NCI-H526 treated with DMSO at 0.1 percent for 48 hours (cell line): ENCODE measurements at regions not wholly inside any gene's neighbourhood (a gene's known extent, or its start where the extent isn't known, plus 50 kb on each side); places are given as distances from the start of the nearest gene placed in this dataset.

Experiments used
- DNase-seq: peaks from one replicate; lab custom pipeline; 2025; lab: John Stamatoyannopoulos, UW

DNA sequence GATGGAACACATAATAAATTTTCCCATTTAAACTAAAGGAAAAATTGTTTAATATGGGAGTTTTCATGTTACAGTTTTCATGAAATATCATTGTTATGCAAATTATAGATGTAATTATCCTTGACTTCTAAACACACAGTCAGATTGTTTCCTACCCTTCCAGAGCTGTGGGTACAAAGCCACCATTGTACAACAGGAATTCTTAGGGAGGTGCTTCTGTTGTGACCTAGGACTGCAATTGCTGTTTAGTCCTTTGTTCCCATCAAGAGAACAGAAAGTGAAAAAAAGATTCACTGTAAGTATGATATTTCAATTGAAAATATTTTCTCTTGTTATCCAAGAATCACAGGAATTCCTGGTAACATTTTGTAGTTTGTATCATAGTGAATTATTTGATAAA, 455.3 kb upstream of the NAALADL2 start:
- DNase-seq = no peak

DNA sequence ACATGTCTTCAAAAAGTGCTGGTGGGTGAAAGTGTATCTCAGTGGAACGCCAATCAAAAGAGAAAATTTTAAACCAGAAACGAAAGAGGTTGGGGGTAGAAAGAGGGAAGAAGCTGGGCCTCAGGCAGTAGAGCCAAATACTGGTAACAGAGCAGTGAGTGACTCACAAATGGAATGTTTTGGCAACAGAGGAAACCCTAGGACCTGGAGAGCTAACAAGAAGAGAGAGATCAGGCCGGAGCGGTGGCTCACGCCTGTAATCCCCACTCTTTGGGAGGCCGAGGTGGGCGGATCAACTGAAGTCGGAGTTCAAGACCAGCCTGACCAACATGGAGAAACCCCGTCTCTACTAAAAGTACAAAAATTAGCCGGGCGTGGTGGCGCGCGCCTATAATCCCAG, 450.8 kb upstream of the NAALADL2 start:
- no peak for DNase-seq

DNA sequence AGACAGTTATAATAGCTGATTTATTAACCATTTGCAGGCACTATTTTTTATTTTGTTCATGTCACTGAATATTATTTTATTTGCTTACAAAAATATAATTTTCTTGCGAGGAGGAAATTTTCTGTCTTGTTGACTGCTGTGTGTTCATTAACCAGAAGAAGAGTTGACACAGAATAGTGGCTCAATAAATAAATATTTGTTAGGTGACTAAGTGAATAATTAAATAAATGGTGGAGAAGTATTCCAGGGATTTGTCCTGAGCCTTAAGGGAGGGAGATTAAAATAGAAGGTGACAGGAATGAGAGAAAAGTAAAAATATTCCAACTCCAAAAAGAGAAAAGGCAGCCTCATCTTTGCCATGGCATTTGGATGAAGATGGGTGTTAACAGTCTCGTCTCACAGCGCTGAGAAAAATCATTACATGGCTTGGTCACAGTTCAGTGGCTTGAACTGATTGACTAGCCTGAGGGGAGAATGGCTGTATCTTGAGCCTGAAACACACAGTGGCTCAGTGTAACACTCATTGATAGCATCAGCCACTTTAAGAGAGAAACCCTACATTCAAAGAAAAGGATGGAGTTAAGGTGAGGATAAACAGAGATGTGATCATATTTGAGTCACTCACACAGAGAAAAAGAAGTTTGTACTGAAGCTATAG, 449.9 kb upstream of the NAALADL2 start:
- DNase-seq = no peak

DNA sequence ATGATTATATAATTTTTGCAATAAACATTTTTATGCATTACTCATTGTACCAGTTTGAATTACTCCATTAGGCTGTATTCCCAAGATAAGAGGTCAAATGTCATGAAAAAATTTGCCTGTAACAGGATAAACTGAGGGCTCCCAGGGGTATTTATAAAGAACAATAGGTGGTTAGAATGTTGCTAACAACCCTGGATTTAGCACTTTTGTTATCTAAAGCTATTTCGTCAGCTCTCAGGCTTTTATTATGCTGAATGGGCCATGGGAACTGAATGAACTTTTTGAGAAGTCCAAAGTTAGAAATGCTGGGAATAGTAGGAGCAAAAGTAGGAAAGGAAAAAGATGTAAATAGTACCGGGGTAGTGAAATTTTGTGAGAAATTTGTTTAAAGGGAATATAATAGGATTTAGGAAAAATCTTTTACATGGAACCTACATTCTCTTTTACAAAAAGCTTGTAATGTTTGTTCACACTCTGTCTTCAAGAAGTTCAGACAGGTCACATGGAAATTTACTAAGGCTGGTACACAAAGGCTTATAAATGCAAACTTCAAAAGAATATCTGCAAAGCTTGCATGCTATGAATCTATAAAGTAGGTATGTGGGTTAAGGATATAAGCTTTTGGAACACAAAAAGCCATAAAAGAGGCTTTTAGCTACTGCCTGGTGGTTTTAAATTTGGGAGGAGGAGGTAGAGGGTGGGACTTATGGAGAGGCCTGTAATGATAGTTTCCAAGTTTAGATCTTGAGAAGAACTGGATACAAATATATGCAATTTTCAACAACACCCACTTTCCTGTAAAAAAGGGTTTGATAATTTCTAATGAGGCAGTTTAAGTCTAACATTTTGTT, 445.8 kb upstream of the NAALADL2 start:
- no peak for DNase-seq

DNA sequence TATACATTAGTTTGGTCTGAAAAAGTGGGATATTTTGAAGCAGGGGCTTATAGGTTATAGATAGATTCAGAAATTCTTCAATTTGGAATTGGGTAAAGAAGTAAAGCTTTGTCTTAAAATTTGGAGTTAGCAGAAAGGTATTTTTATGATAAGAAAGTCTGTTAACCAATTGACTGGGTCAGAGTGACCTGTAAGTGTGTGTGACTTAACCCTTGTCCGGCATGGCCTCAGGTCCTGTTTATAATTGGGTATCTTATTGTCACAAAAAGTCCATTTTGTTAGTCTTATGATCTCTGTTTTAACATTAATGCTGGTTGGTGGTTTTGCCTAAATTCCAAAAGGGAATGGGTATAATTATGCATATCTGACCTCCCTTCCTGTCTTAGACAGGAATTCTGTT, 444.2 kb upstream of the NAALADL2 start:
- DNase-seq = no peak

DNA sequence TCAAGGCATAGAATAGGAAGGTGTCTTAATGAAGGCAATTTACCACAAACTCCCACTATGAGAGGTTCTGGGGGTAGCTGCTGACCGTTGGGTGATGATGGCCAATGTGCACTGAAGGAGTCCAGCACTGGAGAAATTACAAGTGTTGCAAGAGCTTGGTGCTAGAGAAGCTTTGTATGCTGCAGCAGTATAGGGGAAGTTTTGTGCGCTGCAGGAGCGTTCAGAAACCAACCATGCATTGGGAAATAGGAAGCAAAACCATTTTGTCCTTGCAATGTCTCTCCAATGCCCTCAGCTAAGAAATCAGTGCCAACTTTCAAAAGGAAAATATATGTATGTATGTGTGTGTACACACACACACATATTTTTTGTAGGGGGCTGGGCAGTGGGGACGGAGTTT, 441.6 kb upstream of the NAALADL2 start:
- no peak for DNase-seq

DNA sequence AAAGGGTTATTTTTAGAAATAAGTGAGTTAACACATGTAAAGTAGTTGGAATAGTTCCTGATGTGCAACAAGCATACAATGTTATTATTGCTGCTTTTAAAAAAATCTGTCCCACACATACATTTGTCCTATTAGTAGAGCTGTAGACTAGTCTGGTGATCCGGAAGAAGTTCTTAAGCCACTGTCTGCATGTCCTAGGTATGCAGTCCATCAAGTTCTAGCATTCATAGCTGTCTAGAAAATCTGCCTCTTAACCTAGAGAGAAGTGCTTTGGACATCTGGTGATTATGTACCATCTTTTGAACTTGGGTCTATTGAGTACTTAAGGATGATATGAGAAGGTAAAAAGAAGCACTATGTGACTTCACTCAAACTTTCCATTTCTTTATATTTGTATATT, 439.9 kb upstream of the NAALADL2 start:
- no peak for DNase-seq

DNA sequence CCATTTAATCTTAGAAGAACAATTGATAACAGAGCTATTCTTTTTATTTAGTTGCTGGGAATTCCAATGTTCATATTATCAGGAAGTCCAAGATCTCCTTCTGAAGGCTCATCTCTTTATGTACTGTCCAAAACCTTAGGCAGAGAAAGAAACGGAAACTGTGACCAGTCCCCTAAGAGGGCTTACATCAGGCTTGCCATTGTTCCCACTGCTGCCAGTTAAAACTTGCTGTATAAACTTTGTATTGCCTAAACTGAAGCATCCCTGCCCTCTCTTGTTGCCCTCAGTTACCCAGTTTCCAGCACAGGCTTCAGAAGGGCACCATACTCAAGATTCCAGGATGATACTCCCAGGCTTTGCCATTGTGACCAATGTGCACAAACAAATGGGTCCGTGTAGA, 435.2 kb upstream of the NAALADL2 start:
- no peak for DNase-seq

DNA sequence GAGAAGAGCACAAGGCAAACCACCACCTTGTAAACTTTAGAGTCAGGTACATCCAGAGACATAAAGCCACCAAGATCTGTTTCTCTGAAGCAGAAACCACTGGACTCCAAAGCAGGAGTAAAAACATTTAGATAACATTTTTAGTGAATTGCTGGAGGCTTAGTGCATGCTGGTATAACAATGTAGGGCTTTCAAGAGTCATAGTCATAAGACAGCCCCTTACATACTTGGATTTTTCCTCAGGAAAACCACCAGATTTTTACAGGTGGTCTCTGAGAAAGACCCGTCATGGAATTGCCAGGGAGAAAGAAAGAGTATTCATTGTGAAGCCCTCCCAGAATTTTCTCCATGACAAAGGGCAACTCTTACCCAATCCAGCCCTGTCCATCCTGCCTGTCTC, 434.5 kb upstream of the NAALADL2 start:
- DNase-seq = no peak

DNA sequence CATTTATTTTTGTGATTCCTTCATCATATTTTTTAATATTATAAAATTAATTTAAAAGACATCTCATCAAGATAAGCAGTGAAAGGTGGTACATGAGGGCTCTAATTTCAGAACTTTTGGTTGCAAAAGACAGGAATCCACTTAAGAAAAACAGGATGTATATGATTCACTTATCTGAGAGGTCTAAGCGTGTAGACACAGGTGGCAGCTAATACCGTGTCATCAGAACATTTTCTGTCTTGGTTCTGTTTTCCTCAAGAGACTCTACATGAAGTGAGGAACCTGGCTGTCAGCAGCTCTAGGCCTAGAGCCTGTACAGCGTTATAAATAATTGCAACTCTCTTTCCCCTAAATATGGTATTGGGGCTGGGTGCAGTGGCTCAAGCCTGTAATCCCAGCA, 433.7 kb upstream of the NAALADL2 start:
- no peak for DNase-seq

DNA sequence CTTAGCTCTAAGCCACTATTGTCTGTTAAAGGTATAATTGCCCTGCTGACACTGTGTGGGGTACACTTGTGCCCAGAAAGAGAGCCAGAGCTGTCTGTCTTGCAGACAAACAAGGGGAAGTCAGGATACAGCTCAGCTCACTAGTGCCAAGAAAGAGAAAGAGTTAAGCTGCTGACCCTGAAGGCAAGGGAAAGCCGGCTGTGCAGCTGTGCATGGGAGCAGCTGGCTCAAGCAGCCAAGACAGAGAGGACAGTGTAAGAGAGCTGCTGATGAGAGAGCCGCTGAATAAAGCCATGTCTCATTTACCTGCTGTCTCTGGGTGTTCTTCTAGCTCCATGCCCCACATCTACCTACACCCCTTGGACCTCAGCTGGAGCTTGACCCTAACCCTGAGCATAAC, 428.1 kb upstream of the NAALADL2 start:
- no peak for DNase-seq

DNA sequence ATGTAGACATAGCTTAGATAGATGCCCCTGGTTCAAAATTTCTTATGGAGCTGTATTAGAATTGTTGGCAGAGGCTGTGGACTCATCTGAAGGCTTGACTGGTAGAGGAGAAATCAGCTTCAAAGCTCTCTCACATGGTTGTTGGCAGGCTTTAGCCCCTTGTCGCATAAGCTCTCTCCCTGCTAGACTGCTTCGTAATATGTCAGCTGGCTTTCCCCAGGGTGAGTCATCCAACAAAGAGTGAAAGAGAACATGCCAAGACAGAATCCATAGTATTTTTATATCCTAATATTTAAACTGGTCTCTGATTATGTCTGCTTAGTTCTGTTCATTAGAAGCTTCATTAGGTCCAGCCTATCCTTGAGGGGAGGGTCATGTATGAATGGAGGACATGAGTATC, 427.4 kb upstream of the NAALADL2 start:
- DNase-seq = no peak

DNA sequence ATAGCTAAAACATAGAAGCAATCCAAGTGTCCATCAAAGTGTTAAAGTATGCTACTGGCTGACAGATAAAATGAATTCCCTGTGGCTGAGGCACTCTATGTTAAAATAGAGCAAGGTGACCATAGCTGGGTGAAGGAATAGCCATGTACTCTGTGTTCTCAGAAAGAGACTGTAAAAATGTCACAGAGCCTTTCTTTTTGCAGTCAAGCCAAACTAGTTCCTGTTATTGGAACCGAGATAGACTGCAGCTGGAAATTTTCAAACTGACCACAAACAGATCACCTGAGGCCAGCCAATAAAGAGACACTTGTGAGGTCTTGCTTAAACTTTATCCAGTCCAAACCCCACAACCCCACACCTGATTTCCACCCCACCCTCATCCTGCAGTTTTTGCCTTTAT, 422.8 kb upstream of the NAALADL2 start:
- no peak for DNase-seq

DNA sequence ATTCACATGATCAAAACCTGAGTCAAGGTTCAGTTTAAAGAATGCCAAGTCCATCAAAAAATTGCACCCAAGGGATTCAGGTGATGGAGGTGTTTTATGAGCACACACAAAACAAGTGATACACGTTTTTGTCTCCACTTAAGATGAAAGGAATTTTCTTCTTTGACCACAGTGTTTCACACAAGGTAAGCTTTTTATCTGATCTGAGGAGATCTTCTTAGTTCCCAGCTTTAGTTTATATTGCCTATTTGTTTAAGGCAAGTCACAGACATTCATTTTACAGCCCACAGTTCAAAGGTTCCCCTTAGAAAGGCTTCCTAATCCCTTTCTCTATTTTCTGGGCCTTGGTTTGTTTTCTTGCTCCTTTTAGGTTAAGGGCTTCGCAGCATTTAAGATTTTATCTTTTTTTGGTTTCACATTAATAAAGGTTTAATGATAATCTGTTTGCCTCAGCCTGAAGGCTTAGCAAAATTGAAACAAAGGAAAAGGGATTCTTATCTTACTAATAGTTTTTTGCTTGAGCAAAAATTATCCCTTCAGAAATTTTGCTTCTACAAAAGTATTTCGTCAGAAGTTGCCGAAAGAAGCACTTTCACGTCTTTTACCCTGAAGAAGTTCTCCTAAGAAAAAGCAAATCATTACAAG, 420.5 kb upstream of the NAALADL2 start:
- DNase-seq = no peak

DNA sequence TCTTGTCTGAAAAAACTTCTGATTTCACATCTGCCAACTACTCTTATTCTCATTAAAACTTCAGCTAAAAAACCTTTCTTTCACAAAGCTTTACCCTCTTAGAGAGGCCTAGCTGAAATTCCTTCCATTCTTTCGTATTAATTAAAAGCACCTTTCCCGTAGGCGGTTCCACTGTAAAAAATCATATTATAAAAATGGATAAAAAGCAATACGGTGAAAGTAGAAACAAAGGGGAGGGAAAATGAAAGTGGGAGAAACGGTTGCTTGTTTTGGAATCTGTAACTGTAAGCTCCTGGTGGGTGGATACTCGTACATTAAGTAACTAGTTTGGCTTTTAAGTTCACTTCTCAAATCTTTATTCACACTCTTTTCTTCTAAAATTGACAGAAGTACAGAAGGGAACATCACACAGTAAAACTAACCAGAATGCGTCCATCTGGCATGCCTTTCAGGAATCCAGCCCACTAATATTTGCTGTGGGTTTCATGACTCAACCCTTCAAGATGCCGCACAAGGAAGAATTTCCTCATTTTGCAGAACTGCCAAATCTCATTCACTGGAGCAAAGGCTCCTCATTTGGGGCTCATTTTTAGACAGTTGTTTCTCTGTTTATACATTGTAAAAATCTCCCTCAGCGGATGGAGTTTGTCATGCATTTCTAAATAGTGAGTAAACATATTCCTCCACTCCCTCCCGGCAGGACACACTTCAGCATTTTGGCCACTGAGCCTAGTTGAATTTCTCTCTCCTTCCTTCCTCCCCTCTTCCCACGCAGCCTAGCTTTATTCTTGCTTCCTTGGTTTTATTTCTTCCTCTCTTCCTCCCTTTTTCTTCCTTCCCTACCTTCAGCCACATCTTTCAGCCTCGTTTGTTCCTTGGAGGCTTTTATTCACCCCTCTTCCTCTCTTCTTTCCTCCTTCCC, 419.5 kb upstream of the NAALADL2 start:
- DNase-seq = peak; percentile 18

DNA sequence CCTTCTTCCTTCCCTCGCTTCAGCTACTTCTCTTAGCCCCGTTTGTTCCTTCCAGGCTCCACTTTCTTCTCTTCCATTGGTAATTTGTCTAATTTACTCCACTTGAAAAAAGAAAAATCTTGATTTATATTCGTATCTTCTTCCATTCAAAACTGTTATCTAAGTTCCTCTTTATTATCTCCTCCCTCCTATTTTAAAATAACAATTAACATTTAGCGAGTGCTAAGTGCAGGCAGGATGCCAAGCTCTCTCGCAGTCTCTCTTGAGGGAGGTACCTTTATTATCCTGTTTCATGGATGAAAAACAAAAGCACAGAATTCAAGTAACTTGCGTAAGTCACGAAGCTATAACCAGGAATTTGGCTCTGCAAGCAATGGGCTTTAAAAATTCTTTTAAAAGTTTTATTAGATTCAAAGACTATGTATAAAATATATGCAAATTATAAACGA, 418.9 kb upstream of the NAALADL2 start:
- no peak for DNase-seq

DNA sequence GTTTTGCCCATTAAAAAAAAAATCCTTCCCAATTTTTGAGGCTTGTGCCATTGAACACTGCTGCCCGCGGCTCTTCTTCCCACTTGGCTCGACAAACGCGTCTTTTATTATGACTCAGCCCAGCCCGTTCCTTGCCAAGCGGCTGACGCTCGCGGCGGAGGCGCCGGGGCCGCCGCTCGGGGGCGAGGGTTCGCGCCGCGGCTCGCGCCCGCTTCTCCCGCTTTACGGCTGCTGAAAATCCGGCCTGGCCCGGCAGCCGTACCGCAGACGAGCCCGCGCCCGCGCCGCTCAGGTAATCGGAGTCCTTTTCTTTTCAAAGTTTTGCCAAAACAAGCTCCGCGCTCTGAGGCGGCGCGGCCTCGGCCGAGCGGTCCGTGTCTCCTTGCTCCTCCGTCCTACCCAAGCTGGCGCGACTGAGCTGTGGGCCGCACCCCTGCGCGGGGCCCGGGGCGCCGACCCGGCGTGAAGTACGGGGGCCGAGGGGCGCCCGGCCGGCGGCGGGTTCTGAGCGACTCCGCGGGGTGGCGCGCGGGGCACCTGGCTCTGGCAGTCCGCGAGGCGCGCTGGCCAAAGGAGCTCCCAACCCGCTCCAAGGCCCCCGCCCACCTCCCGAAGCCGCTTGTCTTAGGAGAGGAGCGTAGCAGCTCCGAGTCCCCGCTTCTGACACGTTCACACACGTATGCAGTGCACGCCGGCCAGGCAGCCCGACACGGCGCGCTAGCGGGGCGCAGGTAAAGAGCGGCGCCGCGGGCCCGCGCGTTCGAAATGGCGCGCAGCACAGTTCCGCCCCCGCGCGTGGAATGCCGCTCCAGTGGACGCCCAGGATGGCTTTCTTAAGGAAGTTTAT, 418.2 kb upstream of the NAALADL2 start:
- DNase-seq = peak; percentile 83

DNA sequence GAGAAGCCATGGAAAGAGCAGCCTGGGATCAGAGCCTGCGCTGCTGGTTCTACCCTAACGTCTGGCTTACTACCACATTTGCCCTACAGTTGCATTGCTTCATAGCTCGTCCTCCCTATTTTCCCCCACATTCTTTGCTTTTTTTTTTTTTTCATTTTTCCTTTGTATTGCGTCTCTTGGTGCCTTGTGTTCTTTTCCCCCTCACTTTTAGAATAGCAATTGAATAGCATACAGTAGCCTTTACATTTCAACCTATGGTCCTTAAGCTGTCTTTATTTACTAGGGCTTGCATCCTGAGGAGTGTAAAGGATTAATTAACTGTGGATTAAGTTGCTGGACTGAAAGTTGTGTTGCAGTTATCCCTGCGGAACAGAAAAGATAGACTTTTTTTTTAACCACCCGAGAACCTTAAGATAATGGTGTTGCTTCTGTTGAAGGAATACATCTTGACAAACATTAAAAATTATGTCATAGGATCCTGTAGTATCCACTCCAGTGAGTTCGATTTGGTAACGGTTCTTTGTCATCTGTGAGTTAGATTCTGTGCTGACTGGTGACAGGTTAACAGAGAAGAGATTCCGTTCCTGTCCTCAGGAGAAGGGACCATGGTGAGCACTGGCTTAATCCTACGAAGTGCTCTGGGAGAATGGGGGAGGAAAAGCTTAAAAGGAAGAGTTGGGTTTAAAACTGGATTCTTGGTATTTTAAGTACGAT, 417.4 kb upstream of the NAALADL2 start:
- DNase-seq = no peak

DNA sequence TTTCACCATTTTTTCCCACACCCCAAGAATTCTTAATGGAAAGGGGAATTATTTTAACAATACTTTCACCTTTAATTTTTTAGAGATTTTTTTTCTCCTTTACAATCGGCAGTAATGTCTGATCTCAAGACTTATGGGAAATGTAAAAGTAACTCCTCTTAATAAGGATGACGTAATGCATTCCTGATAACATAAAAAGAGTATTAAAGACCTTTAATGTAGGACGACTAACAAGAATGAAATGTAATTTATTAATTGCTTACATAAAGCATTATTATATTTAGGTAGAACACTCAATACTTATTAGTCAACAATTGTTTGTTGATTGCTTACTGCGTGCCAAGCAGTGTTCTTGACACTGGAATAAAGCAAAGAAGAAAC, 416.8 kb upstream of the NAALADL2 start:
- DNase-seq = no peak

DNA sequence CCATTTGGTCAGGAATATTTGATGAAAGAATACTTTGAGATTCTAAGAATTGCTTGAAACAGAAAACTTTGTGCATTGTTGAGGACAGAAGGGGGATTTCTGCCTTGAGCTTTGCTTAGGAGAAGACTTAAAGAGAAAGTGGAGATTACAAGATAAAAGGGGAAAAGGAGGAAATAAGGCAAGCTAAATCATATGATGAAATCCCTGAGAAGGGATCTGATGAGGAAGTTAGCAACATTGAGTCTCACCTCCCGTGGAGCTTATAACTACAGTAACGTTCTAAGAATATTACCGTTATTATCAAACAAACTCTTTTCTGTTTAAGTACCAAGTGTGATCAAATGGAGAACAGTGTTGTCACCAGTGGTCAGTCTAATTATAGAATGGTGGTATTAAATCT, 414.7 kb upstream of the NAALADL2 start:
- DNase-seq = no peak

DNA sequence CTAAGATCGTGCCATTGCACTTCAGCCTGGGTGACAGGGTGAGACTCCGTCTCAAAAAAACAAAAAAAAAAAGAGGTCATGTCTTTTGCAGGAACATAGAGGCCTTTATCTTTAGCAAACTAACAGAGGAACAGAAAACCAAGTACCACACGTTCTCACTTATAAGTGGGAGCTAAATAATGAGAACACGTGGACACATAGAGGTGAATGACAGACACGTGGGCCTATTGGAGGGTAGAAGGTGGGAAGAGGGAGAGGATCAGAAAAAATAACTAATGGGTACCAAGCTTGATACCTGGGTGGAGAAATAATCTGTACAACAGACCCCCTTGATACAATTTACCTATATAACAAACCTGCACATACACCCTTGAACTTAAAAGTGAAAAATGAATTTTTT, 401.4 kb upstream of the NAALADL2 start:
- no peak for DNase-seq
